Activated CD8-positive, alpha-beta memory T cell treated with anti-CD3 and anti-CD28 coated beads for 48 hours (primary cell): ENCODE measurements at regions not wholly inside any gene's neighbourhood (a gene's known extent, or its start where the extent isn't known, plus 50 kb on each side); places are given as distances from the start of the nearest gene placed in this dataset.
"Not testable (repeated sequence)": the region's sequence is repeated elsewhere in the genome, so short reads cannot be mapped to it uniquely, and the experiment has no call there.

Experiments used
- DNase-seq, 3 experiments: peaks; one replicate each; pipeline ENCODE4 v3.0.0-alpha.2; 2020; ENCODE audit warnings: low read depth in 2 of 3, low spot score in 2 of 3

GRCh38 chr5:21341203-21341947 lies 1353.4 kb upstream of the CDH18 start:
- DNase-seq: not testable (repeated sequence)

- not testable (repeated sequence) for DNase-seq
Measured at GRCh38 chr5:21340233-21340632, 1352.2 kb upstream of the CDH18 start.

- DNase-seq: not testable (repeated sequence)
Measured at GRCh38 chr5:21336478-21336877, 1348.5 kb upstream of the CDH18 start.

- DNase-seq: not testable (repeated sequence)
Measured at GRCh38 chr5:21315376-21315775, 1327.4 kb upstream of the CDH18 start.

GRCh38 chr5:21301205-21301604 lies 1313.2 kb upstream of the CDH18 start:
- not testable (repeated sequence) for DNase-seq

- DNase-seq: not testable (repeated sequence)
Measured at GRCh38 chr5:21274361-21274760, 1286.4 kb upstream of the CDH18 start.

- DNase-seq: no peak
Measured at GRCh38 chr5:21263361-21263760, 1275.4 kb upstream of the CDH18 start.

GRCh38 chr5:21254161-21254560 lies 1266.2 kb upstream of the CDH18 start:
- DNase-seq: no peak

- DNase-seq: no peak
Measured at GRCh38 chr5:21244982-21245381, 1257.0 kb upstream of the CDH18 start.

GRCh38 chr5:21238786-21239185 lies 1250.8 kb upstream of the CDH18 start:
- no peak for DNase-seq

GRCh38 chr5:21237461-21237860 lies 1249.5 kb upstream of the CDH18 start:
- no peak for DNase-seq

- no peak for DNase-seq
Measured at GRCh38 chr5:21236971-21237427, 1249.0 kb upstream of the CDH18 start.

- no peak for DNase-seq
Measured at GRCh38 chr5:21236104-21236503, 1248.1 kb upstream of the CDH18 start.

- no peak for DNase-seq
Measured at GRCh38 chr5:21225223-21226064, 1237.4 kb upstream of the CDH18 start.

GRCh38 chr5:21221616-21222015 lies 1233.6 kb upstream of the CDH18 start:
- DNase-seq: no peak

GRCh38 chr5:21219966-21220365 lies 1232.0 kb upstream of the CDH18 start:
- DNase-seq: no peak

GRCh38 chr5:21219251-21219650 lies 1231.3 kb upstream of the CDH18 start:
- no peak for DNase-seq

- DNase-seq: no peak
Measured at GRCh38 chr5:21212026-21212425, 1224.0 kb upstream of the CDH18 start.

GRCh38 chr5:21209409-21209808 lies 1221.4 kb upstream of the CDH18 start:
- DNase-seq: no peak

- DNase-seq: no peak
Measured at GRCh38 chr5:21199087-21199486, 1211.1 kb upstream of the CDH18 start.

GRCh38 chr5:21195145-21195544 lies 1207.1 kb upstream of the CDH18 start:
- DNase-seq: no peak

- no peak for DNase-seq
Measured at GRCh38 chr5:21185536-21185935, 1197.5 kb upstream of the CDH18 start.
